ENCODE measurements at regions not wholly inside any gene's neighbourhood (a gene's known extent, or its start where the extent isn't known, plus 50 kb on each side); places are given as distances from the start of the nearest gene placed in this dataset.

GRCh38 chr11:90737444-90738050, 514.7 kb upstream of the CHORDC1 start:
- no peaks in the 10 kb centered on the region for H3K9me3 ChIP-seq (ENCODE audit: control insufficient read depth in 2 of 2, low read length in 2 of 2)
- no peak overlapping the region for H3K27ac ChIP-seq (ENCODE audit: low read length)
- no peaks in the 10 kb centered on the region for H3K4me1 ChIP-seq (ENCODE audit: control insufficient read depth, insufficient read depth, low read length)
- no peaks in the 10 kb centered on the region for H3K36me3 ChIP-seq (ENCODE audit: control insufficient read depth in 2 of 2, insufficient read depth in 2 of 2, low read length in 2 of 2)
- H3K9ac ChIP-seq (ENCODE audit: low read length in 2 of 2): no peak overlapping the region
- H3K4me3 ChIP-seq (ENCODE audit: low read length in 2 of 2): no peak overlapping the region
- H3K27me3 ChIP-seq (ENCODE audit: control insufficient read depth in 1 of 2, insufficient read depth in 2 of 2, low read length in 2 of 2): no peaks in the 10 kb centered on the region

DNA sequence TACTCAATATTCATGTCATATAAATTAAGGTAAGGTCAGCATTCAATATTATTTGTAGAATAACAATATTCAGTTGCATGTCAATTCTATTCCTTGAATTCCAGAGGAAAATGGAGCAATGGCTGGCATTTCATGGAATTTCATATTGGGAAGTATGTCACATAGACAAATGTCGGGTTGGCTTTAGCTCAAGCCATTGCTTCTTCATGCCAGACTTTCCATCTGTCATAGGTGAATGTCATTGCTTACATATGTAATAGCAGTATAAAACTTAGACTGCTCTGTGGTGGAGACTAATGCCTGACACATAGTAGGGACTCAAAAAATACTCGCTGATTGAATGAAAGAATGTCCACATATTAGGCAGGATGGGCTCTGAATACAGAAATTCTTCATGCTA, 509.6 kb upstream of the CHORDC1 start:
- no peaks in the 10 kb centered on the region for H3K4me1 ChIP-seq (ENCODE audit: control insufficient read depth, insufficient read depth, low read length)
- H3K9me3 ChIP-seq (ENCODE audit: control insufficient read depth in 2 of 2, low read length in 2 of 2): no peaks in the 10 kb centered on the region
- no peaks in the 10 kb centered on the region for H3K27me3 ChIP-seq (ENCODE audit: control insufficient read depth in 1 of 2, insufficient read depth in 2 of 2, low read length in 2 of 2)
- H3K36me3 ChIP-seq (ENCODE audit: control insufficient read depth in 2 of 2, insufficient read depth in 2 of 2, low read length in 2 of 2): no peaks in the 10 kb centered on the region
- no peak overlapping the region for H3K27ac ChIP-seq (ENCODE audit: low read length)
- H3K9ac ChIP-seq (ENCODE audit: low read length in 2 of 2): no peak overlapping the region
- H3K4me3 ChIP-seq (ENCODE audit: low read length in 2 of 2): no peak overlapping the region

GRCh38 chr11:90723475-90723874, 500.6 kb upstream of the CHORDC1 start:
- H3K4me3 ChIP-seq (ENCODE audit: low read length in 2 of 2): no peak overlapping the region
- H3K36me3 ChIP-seq (ENCODE audit: control insufficient read depth in 2 of 2, insufficient read depth in 2 of 2, low read length in 2 of 2): no peaks in the 10 kb centered on the region
- H3K27ac ChIP-seq (ENCODE audit: low read length): no peak overlapping the region
- no peak overlapping the region for H3K9ac ChIP-seq (ENCODE audit: low read length in 2 of 2)
- H3K9me3 ChIP-seq (ENCODE audit: control insufficient read depth in 2 of 2, low read length in 2 of 2): no peaks in the 10 kb centered on the region
- H3K4me1 ChIP-seq (ENCODE audit: control insufficient read depth, insufficient read depth, low read length): no peaks in the 10 kb centered on the region
- no peaks in the 10 kb centered on the region for H3K27me3 ChIP-seq (ENCODE audit: control insufficient read depth in 1 of 2, insufficient read depth in 2 of 2, low read length in 2 of 2)

- Histone ChIP-seq H3K4me1 (ENCODE audit: control insufficient read depth, insufficient read depth, low read length) (no peaks in the 10 kb centered on the region), H3K27ac (ENCODE audit: low read length) (no peak overlapping the region)
These were observed 499.8 kb upstream of the CHORDC1 start for GRCh38 chr11:90722552-90723190.

DNA sequence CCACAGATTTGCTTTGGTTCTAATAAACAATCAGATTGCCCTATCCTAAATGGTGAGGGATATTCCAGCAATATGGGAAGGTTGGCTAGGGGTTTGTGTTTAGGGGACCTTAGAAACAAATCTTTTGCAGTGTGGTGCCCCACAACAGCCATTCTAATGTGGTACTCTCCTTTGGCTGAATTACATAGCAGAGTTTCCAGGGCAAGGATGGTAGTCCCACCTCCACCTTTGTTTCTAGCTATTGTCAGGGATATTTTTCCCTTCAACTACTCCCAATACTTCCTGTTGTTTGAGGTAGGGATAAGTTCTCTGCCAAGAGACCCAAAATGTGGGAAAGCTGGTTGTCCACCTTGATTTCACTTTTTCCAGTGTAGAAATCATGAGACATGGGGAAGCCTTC, 494.7 kb upstream of the CHORDC1 start:
- H3K4me1 ChIP-seq (ENCODE audit: control insufficient read depth, insufficient read depth, low read length): no peaks in the 10 kb centered on the region
- H3K4me3 ChIP-seq (ENCODE audit: low read length in 2 of 2): no peak overlapping the region
- H3K9ac ChIP-seq (ENCODE audit: low read length in 2 of 2): no peak overlapping the region
- no peaks in the 10 kb centered on the region for H3K27me3 ChIP-seq (ENCODE audit: control insufficient read depth in 1 of 2, insufficient read depth in 2 of 2, low read length in 2 of 2)
- no peaks in the 10 kb centered on the region for H3K36me3 ChIP-seq (ENCODE audit: control insufficient read depth in 2 of 2, insufficient read depth in 2 of 2, low read length in 2 of 2)
- no peak overlapping the region for H3K27ac ChIP-seq (ENCODE audit: low read length)
- H3K9me3 ChIP-seq (ENCODE audit: control insufficient read depth in 2 of 2, low read length in 2 of 2): peaks cover 0 to 3% of the 10 kb centered on the region in 2 donors

More at GRCh38 chr11:90722552-90723190, 499.8 kb upstream of the CHORDC1 start:
- H3K9me3 ChIP-seq (ENCODE audit: control insufficient read depth in 2 of 2, low read length in 2 of 2): no peaks in the 10 kb centered on the region
- H3K36me3 ChIP-seq (ENCODE audit: control insufficient read depth in 2 of 2, insufficient read depth in 2 of 2, low read length in 2 of 2): no peaks in the 10 kb centered on the region
- H3K9ac ChIP-seq (ENCODE audit: low read length in 2 of 2): no peak overlapping the region
- H3K27me3 ChIP-seq (ENCODE audit: control insufficient read depth in 1 of 2, insufficient read depth in 2 of 2, low read length in 2 of 2): no peaks in the 10 kb centered on the region
- H3K4me3 ChIP-seq (ENCODE audit: low read length in 2 of 2): no peak overlapping the region

GRCh38 chr11:90705661-90706060, 482.8 kb upstream of the CHORDC1 start:
- no peak overlapping the region for H3K9ac ChIP-seq (ENCODE audit: low read length in 2 of 2)
- H3K27ac ChIP-seq (ENCODE audit: low read length): no peak overlapping the region
- H3K4me3 ChIP-seq (ENCODE audit: low read length in 2 of 2): no peak overlapping the region
- no peaks in the 10 kb centered on the region for H3K9me3 ChIP-seq (ENCODE audit: control insufficient read depth in 2 of 2, low read length in 2 of 2)
- no peaks in the 10 kb centered on the region for H3K36me3 ChIP-seq (ENCODE audit: control insufficient read depth in 2 of 2, insufficient read depth in 2 of 2, low read length in 2 of 2)
- H3K27me3 ChIP-seq (ENCODE audit: control insufficient read depth in 1 of 2, insufficient read depth in 2 of 2, low read length in 2 of 2): no peaks in the 10 kb centered on the region
- H3K4me1 ChIP-seq (ENCODE audit: control insufficient read depth, insufficient read depth, low read length): no peaks in the 10 kb centered on the region

- Histone ChIP-seq H3K9me3 (ENCODE audit: control insufficient read depth in 2 of 2, low read length in 2 of 2) (no peaks in the 10 kb centered on the region), H3K36me3 (ENCODE audit: control insufficient read depth in 2 of 2, insufficient read depth in 2 of 2, low read length in 2 of 2) (no peaks in the 10 kb centered on the region), H3K27me3 (ENCODE audit: control insufficient read depth in 1 of 2, insufficient read depth in 2 of 2, low read length in 2 of 2) (no peaks in the 10 kb centered on the region), H3K4me3 (ENCODE audit: low read length in 2 of 2) (no peak overlapping the region), H3K9ac (ENCODE audit: low read length in 2 of 2) (no peak overlapping the region), H3K4me1 (ENCODE audit: control insufficient read depth, insufficient read depth, low read length) (no peaks in the 10 kb centered on the region), H3K27ac (ENCODE audit: low read length) (no peak overlapping the region)
These were observed 481.7 kb upstream of the CHORDC1 start for GRCh38 chr11:90704510-90704909.

- no peak overlapping the region for H3K4me3 ChIP-seq (ENCODE audit: low read length in 2 of 2)
These were observed 478.9 kb upstream of the CHORDC1 start for GRCh38 chr11:90701716-90702115.

DNA sequence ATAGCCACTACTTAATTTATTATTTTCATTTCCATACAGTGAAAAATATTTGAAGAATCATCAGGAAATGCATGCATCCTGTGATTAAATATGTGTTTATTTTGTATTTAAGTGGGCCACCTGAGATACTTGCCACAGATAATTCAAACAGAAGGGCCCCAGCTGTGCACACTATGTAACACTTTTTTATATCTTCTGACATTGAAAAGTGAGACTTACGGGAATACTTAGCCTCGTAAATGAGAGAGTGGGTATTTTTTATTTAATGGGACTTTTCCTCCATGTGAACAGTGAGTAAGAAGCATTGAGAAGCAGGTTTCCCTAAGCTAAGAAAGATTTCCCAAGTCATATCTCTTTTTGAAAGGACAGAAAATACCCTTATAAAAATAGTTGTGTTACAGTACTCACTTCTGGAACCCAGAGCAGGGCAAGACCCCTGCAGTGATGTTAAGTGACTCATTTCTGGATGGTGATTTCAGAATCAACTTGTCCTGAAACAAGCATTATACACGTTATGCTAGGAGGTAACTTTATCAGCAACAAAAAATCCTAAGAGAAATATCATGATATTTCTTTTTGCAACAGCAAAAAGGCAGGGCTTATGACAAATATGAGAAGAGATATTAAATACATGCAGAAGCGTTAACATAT, 478.1 kb upstream of the CHORDC1 start:
- no peaks in the 10 kb centered on the region for H3K36me3 ChIP-seq (ENCODE audit: control insufficient read depth in 2 of 2, insufficient read depth in 2 of 2, low read length in 2 of 2)
- H3K27ac ChIP-seq (ENCODE audit: low read length): no peak overlapping the region
- no peak overlapping the region for H3K4me3 ChIP-seq (ENCODE audit: low read length in 2 of 2)
- H3K27me3 ChIP-seq (ENCODE audit: control insufficient read depth in 1 of 2, insufficient read depth in 2 of 2, low read length in 2 of 2): no peaks in the 10 kb centered on the region
- no peaks in the 10 kb centered on the region for H3K9me3 ChIP-seq (ENCODE audit: control insufficient read depth in 2 of 2, low read length in 2 of 2)
- no peak overlapping the region for H3K9ac ChIP-seq (ENCODE audit: low read length in 2 of 2)
- no peaks in the 10 kb centered on the region for H3K4me1 ChIP-seq (ENCODE audit: control insufficient read depth, insufficient read depth, low read length)

More at GRCh38 chr11:90701716-90702115, 478.9 kb upstream of the CHORDC1 start:
- no peaks in the 10 kb centered on the region for H3K9me3 ChIP-seq (ENCODE audit: control insufficient read depth in 2 of 2, low read length in 2 of 2)
- H3K27me3 ChIP-seq (ENCODE audit: control insufficient read depth in 1 of 2, insufficient read depth in 2 of 2, low read length in 2 of 2): no peaks in the 10 kb centered on the region
- no peaks in the 10 kb centered on the region for H3K4me1 ChIP-seq (ENCODE audit: control insufficient read depth, insufficient read depth, low read length)
- no peaks in the 10 kb centered on the region for H3K36me3 ChIP-seq (ENCODE audit: control insufficient read depth in 2 of 2, insufficient read depth in 2 of 2, low read length in 2 of 2)
- no peak overlapping the region for H3K9ac ChIP-seq (ENCODE audit: low read length in 2 of 2)
- H3K27ac ChIP-seq (ENCODE audit: low read length): no peak overlapping the region

GRCh38 chr11:90699791-90700400, 477.0 kb upstream of the CHORDC1 start:
- no peak overlapping the region for H3K27ac ChIP-seq (ENCODE audit: low read length)

More at GRCh38 chr11:90699791-90700400, 477.0 kb upstream of the CHORDC1 start:
- no peak overlapping the region for H3K4me3 ChIP-seq (ENCODE audit: low read length in 2 of 2)
- no peak overlapping the region for H3K9ac ChIP-seq (ENCODE audit: low read length in 2 of 2)
- no peaks in the 10 kb centered on the region for H3K27me3 ChIP-seq (ENCODE audit: control insufficient read depth in 1 of 2, insufficient read depth in 2 of 2, low read length in 2 of 2)
- no peaks in the 10 kb centered on the region for H3K4me1 ChIP-seq (ENCODE audit: control insufficient read depth, insufficient read depth, low read length)
- H3K36me3 ChIP-seq (ENCODE audit: control insufficient read depth in 2 of 2, insufficient read depth in 2 of 2, low read length in 2 of 2): no peaks in the 10 kb centered on the region
- no peaks in the 10 kb centered on the region for H3K9me3 ChIP-seq (ENCODE audit: control insufficient read depth in 2 of 2, low read length in 2 of 2)

All from stomach smooth muscle (tissue), 2 donors.